BLaER1 treated with 17β-estradiol and CSF1 and Interleukin-3, amounts not matched to agents 10 nM and 100 nM (cell line): ENCODE measurements at regions not wholly inside any gene's neighbourhood (a gene's known extent, or its start where the extent isn't known, plus 50 kb on each side); places are given as distances from the start of the nearest gene placed in this dataset.

ENCODE experiments used
- H3K27ac ChIP-seq, 11 experiments: shearing (Covaris generic); formaldehyde crosslinking; 2 replicates each; pipeline ENCODE4 v1.8.1; 2022
- H3K27me3 ChIP-seq, 11 experiments: shearing (Covaris generic); formaldehyde crosslinking; 2 replicates each; pipeline ENCODE4 v1.8.1; 2022
- H3K36me3 ChIP-seq, 11 experiments: shearing (Covaris generic); formaldehyde crosslinking; 2 replicates each; pipeline ENCODE4 v1.8.1; 2022
- H3K4me1 ChIP-seq, 10 experiments: shearing (Covaris generic); formaldehyde crosslinking; 2 replicates each; pipeline ENCODE4 v1.8.1; 2022
- H3K4me2 ChIP-seq, 11 experiments: shearing (Covaris generic); formaldehyde crosslinking; 2 replicates each; pipeline ENCODE4 v1.8.1; 2022
- H3K4me3 ChIP-seq, 10 experiments: shearing (Covaris generic); formaldehyde crosslinking; 2 replicates each; pipeline ENCODE4 v1.8.1; 2022
- H3K9ac ChIP-seq, 11 experiments: shearing (Covaris generic); formaldehyde crosslinking; 2 replicates each; pipeline ENCODE4 v1.8.1; 2022
- H3K9me3 ChIP-seq, 11 experiments: shearing (Covaris generic); formaldehyde crosslinking; replicated peaks in 1 of 11; 2 replicates each; pipeline ENCODE4 v1.8.1; 2022
- H4K20me1 ChIP-seq, 11 experiments: shearing (Covaris generic); formaldehyde crosslinking; 2 replicates each; pipeline ENCODE4 v1.8.1; 2022
- Cebpa-rat ChIP-seq, 11 experiments: shearing (Covaris generic); IDR thresholded peaks; 2 replicates each; pipeline ENCODE4 v1.8.1; 2022

DNA sequence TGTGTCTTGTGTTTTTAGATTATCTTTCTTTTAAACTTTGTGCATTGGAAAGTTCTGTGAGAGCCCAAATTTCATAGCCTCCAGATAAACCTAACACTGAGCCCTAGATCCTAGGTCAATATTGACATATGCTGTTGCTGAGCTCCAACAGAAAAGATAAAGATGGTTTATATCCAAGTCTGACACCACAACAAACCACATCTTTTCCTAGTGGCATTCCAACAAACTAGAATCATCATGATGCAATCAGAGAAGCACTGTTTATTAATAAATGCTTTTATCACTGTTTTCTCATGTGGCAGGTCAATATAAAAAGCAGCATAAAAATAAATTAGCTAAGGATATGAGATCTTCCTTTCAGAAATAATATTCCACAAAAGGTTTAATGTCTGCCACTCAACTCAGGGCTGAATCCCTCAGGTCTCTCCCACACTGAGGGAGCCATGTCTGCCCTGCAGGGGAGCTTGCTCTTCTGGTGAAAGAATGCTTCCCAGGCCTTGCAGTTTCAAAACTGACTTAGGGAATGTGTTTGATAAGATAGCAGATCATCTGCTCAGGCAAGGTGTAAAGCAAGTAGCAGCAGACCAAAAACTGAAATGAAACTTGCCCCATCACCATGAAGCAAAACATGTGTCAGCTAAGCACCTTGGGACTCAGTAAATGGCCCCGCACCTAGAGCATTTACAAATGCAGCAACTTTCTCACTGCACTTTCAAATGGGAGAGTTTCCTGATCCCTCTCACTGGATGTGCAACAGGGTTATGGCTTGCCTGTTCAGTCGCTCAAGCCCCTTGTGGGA is 493.0 kb downstream of the AGTPBP1 start:
- H3K36me3 ChIP-seq: no peaks in the 10 kb centered on the region
- no peak for TF ChIP-seq Cebpa-rat (IDR thresholded peaks at IDR 0.05)
- H4K20me1 ChIP-seq: no peaks in the 10 kb centered on the region
- H3K27me3 ChIP-seq: no peaks in the 10 kb centered on the region
- no peaks in the 10 kb centered on the region for H3K4me1 ChIP-seq
- no peak overlapping the region for H3K27ac ChIP-seq
- H3K4me3 ChIP-seq: no peak overlapping the region
- no peak overlapping the region for H3K9ac ChIP-seq
- H3K9me3 ChIP-seq: peaks cover 0 to 5% (median 0%) of the 10 kb centered on the region in 11 experiments; a peak in 3 of 22 replicates
- H3K4me2 ChIP-seq: no peak overlapping the region

DNA sequence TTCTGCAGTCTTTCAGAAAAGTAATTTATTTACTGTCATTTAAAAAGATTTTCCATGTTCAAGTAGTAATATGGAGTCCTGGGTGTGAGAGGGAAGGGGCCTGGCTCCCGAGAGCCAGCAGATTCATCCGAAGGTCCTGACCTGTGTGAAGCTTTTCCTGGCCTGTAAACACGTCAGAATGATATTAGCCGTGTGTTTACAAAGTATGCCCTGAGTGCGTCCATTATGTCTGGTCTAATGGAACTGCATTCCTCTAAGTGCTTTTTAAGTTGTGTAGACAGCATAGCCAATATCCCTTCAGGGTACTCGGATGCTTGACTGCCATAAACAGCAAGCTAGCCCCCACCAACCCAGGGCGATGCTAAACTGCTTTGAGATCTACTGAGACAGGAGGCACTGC is 495.2 kb downstream of the AGTPBP1 start:
- Histone ChIP-seq H4K20me1 (no peaks in the 10 kb centered on the region), H3K4me2 (no peak overlapping the region)

DNA sequence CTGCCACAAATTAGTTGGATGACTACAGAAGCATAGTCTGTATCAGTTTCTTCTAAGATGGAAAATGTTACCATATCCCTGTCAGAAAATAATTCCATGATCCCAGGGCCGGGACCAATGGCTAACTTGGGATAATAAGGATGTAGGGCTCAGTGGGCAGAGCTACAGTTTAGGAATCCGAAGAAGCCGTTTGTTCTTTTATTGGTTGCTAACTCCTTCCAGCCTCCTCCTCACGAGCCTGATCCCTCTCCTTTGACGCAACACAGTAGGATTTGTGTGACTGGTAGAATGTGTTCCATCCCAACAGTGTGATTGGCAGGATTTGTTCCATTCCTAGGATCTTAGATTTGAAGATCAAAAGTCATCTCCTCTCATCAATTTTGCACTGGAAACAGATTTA is 496.9 kb downstream of the AGTPBP1 start:
- H3K4me3 ChIP-seq: no peak overlapping the region
- H3K36me3 ChIP-seq: no peaks in the 10 kb centered on the region
- H3K4me1 ChIP-seq: peaks cover 0 to 5% (median 0%) of the 10 kb centered on the region in 10 experiments; a peak in 1 of 20 replicates
- no peak overlapping the region for H3K27ac ChIP-seq
- H3K27me3 ChIP-seq: no peaks in the 10 kb centered on the region
- peaks cover 0 to 5% (median 3%) of the 10 kb centered on the region in 11 experiments; a peak in 13 of 22 replicates for H3K9me3 ChIP-seq
- H3K9ac ChIP-seq: no peak overlapping the region
- TF ChIP-seq Cebpa-rat (IDR thresholded peaks at IDR 0.05): no peak
- no peaks in the 10 kb centered on the region for H4K20me1 ChIP-seq
- no peak overlapping the region for H3K4me2 ChIP-seq

More for the DNA sequence above, 495.2 kb downstream of the AGTPBP1 start:
- no peak overlapping the region for H3K9ac ChIP-seq
- no peaks in the 10 kb centered on the region for H3K9me3 ChIP-seq
- no peak for TF ChIP-seq Cebpa-rat (IDR thresholded peaks at IDR 0.05)
- H3K27me3 ChIP-seq: no peaks in the 10 kb centered on the region
- H3K27ac ChIP-seq: no peak overlapping the region
- no peaks in the 10 kb centered on the region for H3K36me3 ChIP-seq
- H3K4me3 ChIP-seq: no peak overlapping the region
- peaks cover 0 to 5% (median 0%) of the 10 kb centered on the region in 10 experiments; a peak in 1 of 20 replicates for H3K4me1 ChIP-seq

DNA sequence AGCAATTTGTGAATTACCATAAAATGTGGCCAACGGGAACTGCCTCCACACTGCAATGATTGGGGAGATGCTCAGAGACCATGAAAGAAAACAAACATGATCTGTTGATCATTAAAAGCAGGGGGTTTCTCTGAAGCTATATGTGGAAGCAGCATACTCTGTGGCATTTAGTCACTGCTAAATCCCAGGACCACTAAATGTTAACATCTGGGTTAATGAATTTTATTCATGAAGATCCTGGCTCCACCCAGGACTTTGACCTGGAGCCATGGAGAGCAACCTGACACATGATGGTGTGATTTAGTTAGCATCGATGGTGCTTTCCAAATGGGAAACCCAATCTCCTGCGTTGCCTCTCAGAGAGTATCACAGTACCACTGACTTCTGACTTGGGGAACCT is 497.8 kb downstream of the AGTPBP1 start:
- H4K20me1 ChIP-seq: no peaks in the 10 kb centered on the region
- peaks cover 6 to 14% (median 11%) of the 10 kb centered on the region in 11 experiments; a peak in 19 of 22 replicates for H3K9me3 ChIP-seq
- H3K36me3 ChIP-seq: no peaks in the 10 kb centered on the region
- H3K27ac ChIP-seq: no peak overlapping the region
- TF ChIP-seq Cebpa-rat (IDR thresholded peaks at IDR 0.05): no peak
- H3K4me1 ChIP-seq: peaks cover 0 to 5% (median 0%) of the 10 kb centered on the region in 10 experiments; a peak in 1 of 20 replicates
- no peak overlapping the region for H3K4me2 ChIP-seq
- no peaks in the 10 kb centered on the region for H3K27me3 ChIP-seq
- no peak overlapping the region for H3K4me3 ChIP-seq
- H3K9ac ChIP-seq: no peak overlapping the region

DNA sequence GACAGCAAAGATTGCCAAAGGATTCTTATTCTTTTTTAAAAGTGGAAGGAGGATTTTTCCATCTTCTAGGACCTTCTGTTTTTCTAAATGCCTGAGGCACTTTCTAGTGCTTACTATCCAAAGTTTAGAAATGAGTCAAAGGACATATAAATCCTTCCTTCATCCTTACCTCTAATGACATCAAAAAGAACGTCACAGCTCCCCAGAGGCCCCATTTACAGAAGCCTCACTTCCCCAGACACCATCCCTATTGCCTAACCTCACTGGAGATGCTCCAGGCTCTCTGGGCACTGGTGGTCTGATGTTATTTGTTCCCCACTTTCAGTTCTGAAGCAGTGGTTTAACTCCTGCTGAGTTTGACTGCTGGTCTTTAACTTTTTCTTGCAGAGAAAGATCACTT is 504.3 kb downstream of the AGTPBP1 start:
- Histone ChIP-seq H3K4me2 (no peak overlapping the region), H3K9me3 (peaks cover 6 to 16% (median 12%) of the 10 kb centered on the region in 11 experiments; a peak in 19 of 22 replicates), H3K4me1 (no peaks in the 10 kb centered on the region; a peak in 1 of 20 replicates), H3K9ac (no peak overlapping the region), H3K27ac (no peak overlapping the region), H4K20me1 (no peaks in the 10 kb centered on the region), H3K36me3 (no peaks in the 10 kb centered on the region), H3K4me3 (no peak overlapping the region), H3K27me3 (no peaks in the 10 kb centered on the region)
- no peak for TF ChIP-seq Cebpa-rat (IDR thresholded peaks at IDR 0.05)

DNA sequence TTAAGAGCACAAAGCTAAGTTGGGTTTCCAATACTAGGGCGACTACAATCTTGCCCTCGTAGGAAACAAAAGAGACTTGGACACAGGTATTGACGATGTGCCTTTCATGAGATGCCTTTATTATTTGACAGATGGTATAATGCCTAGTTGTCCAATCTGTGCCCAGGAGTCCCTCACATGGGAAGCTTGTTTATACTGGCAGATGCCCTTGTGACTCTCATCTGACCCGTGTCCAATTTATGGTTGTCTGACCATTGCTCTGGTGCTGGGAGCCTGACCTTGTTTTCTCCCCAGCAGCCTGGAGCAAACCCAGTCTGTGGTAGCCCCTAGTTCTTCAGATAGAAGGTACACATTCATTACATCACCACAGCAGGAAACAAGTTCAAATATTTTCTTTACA is 511.7 kb downstream of the AGTPBP1 start:
- TF ChIP-seq Cebpa-rat (IDR thresholded peaks at IDR 0.05): no peak
- H3K27me3 ChIP-seq: no peaks in the 10 kb centered on the region; a peak in 1 of 22 replicates
- no peaks in the 10 kb centered on the region for H3K36me3 ChIP-seq
- no peaks in the 10 kb centered on the region for H4K20me1 ChIP-seq
- no peaks in the 10 kb centered on the region; a peak in 1 of 22 replicates for H3K9me3 ChIP-seq
- peaks cover 0 to 18% (median 13%) of the 10 kb centered on the region in 10 experiments; a peak in 17 of 20 replicates for H3K4me1 ChIP-seq
- H3K4me3 ChIP-seq: no peak overlapping the region
- no peak overlapping the region for H3K9ac ChIP-seq
- no peak overlapping the region for H3K27ac ChIP-seq
- H3K4me2 ChIP-seq: no peak overlapping the region

DNA sequence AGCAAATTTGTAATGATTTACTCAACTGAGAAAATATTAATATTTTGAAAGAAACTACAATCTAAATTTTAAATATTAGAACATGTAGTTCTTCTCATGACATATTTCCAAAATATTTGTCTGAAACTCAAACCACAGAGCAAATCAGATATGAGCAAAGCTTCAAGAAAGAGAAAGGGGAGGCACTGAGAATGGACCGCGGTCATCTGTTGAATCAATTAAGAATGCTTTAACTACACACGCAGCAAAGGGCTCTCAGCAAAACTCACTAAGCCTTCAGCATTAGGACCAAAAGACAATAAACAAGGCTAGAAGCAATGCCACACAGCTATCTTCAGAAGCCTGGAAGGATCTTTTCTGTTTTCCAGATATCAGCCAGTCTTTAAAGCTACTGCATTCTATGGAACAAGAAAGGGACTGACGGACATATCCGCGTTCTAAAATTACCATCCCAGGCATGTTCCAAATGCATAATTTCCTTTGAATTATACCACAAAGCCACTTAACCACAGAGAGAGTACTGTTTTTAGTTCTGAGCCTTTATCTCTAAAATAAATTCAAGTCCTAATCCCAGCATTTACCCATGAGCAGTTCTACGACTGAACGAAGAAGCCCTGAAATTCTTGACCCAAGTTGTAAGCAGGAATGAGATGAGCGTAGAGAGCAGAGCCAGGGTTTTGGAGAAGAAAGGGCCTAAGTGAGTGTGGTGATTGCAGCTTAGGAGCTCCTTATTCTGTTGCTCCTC is 513.5 kb downstream of the AGTPBP1 start:
- TF ChIP-seq Cebpa-rat (IDR thresholded peaks at IDR 0.05): no peak
- Histone ChIP-seq H4K20me1 (no peaks in the 10 kb centered on the region), H3K36me3 (no peaks in the 10 kb centered on the region), H3K27me3 (no peaks in the 10 kb centered on the region; a peak in 1 of 22 replicates), H3K27ac (no peak overlapping the region), H3K9me3 (no peaks in the 10 kb centered on the region; a peak in 1 of 22 replicates), H3K4me1 (peaks cover 0 to 18% (median 13%) of the 10 kb centered on the region in 10 experiments; a peak in 17 of 20 replicates), H3K4me2 (peak overlapping the region; percentile 13 to 73 (median 61); a peak in 18 of 22 replicates), H3K4me3 (no peak overlapping the region), H3K9ac (no peak overlapping the region)

DNA sequence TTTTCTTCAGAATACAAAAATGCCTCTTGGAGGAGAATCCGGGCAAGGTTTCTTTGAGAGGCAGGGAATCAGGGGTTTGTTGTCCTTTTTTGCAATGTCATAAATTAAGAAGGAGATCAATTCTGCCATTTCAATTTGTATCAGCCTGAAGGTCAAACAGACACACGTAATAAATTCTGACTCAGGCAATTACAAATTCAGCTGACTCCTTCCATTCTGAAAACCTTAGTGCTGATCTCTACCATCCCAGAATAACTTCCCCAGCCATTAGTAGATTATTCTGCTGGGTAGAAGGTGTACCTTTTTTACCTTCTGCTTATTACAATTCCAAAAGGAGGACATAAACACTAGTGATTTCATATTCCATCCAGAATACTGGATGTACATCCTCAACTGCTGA is 516.6 kb downstream of the AGTPBP1 start:
- peaks cover 0 to 18% (median 13%) of the 10 kb centered on the region in 10 experiments; a peak in 16 of 20 replicates for H3K4me1 ChIP-seq
- H3K36me3 ChIP-seq: no peaks in the 10 kb centered on the region
- no peaks in the 10 kb centered on the region for H3K9me3 ChIP-seq
- no peak overlapping the region for H3K9ac ChIP-seq
- no peak overlapping the region for H3K27ac ChIP-seq
- H3K4me3 ChIP-seq: no peak overlapping the region
- no peak overlapping the region for H3K4me2 ChIP-seq
- H3K27me3 ChIP-seq: no peaks in the 10 kb centered on the region
- TF ChIP-seq Cebpa-rat (IDR thresholded peaks at IDR 0.05): no peak
- no peaks in the 10 kb centered on the region for H4K20me1 ChIP-seq

DNA sequence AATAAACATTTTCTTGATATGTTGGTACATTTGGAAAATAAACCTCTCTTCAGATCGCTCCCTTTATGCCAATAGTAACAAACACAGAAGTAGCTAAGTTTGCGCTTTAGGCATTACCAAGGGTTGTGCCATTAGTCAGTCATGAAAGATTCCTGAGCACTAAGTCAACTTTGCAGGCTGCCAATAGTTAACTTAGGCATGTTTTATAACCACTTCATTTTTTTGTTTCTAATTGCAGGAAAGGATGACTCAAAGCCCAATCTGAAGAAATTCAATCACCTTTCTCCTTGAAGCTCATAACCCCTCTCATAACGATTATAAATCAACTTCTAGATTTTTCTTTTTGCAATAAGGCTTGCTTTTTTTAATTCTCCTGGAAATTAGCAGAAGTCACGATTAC is 517.0 kb downstream of the AGTPBP1 start:
- Histone ChIP-seq H3K9ac (no peak overlapping the region), H3K4me1 (peaks cover 0 to 18% (median 13%) of the 10 kb centered on the region in 10 experiments; a peak in 16 of 20 replicates), H3K4me3 (no peak overlapping the region), H4K20me1 (no peaks in the 10 kb centered on the region), H3K36me3 (no peaks in the 10 kb centered on the region), H3K4me2 (no peak overlapping the region), H3K27me3 (no peaks in the 10 kb centered on the region), H3K9me3 (no peaks in the 10 kb centered on the region), H3K27ac (no peak overlapping the region)
- no peak for TF ChIP-seq Cebpa-rat (IDR thresholded peaks at IDR 0.05)
